Caki2 (cell line): ENCODE measurements at regions not wholly inside any gene's neighbourhood (a gene's known extent, or its start where the extent isn't known, plus 50 kb on each side); places are given as distances from the start of the nearest gene placed in this dataset.

Source experiments
- DNase-seq: peaks from one replicate; pipeline ENCODE4 v3.0.0-alpha.2; 2015; ENCODE audit warnings: low read depth
- in situ Hi-C: cut with HindIII; loops from 2 replicates; pipeline ENCODE4 v1.10.0; 2016; ENCODE audit warnings: low sequenced_read_pairs, low pct_unique_long_range_greater_than_20kb, mixed read lengths

GRCh38 chr11:127225619-127226018 lies 225.0 kb upstream of the KIRREL3 start:
- in situ Hi-C loops: no loop called here
- DNase-seq: no peak

- in situ Hi-C loops: no loop called here
- DNase-seq: no peak
These were observed 223.7 kb upstream of the KIRREL3 start for GRCh38 chr11:127224276-127224675.

- no peak for DNase-seq
- in situ Hi-C loops: no loop called here
These were observed 223.1 kb upstream of the KIRREL3 start for GRCh38 chr11:127223633-127224032.

GRCh38 chr11:127223026-127223425 lies 222.5 kb upstream of the KIRREL3 start:
- no peak for DNase-seq
- in situ Hi-C loops: no loop called here

GRCh38 chr11:127219704-127220103 lies 219.1 kb upstream of the KIRREL3 start:
- no peak for DNase-seq
- in situ Hi-C loops: no loop called here

- DNase-seq: no peak
- in situ Hi-C loops: no loop called here
These were observed 217.7 kb upstream of the KIRREL3 start for GRCh38 chr11:127218275-127218608.

- in situ Hi-C loops: no loop called here
These were observed 217.1 kb upstream of the KIRREL3 start for GRCh38 chr11:127217452-127218274.

GRCh38 chr11:127205688-127206217 lies 205.2 kb upstream of the KIRREL3 start:
- in situ Hi-C loops: no loop called here
- DNase-seq: no peak

More at GRCh38 chr11:127217452-127218274, 217.1 kb upstream of the KIRREL3 start:
- no peak for DNase-seq

GRCh38 chr11:127203490-127203889 lies 202.9 kb upstream of the KIRREL3 start:
- in situ Hi-C loops: no loop called here
- no peak for DNase-seq

- DNase-seq: no peak
- in situ Hi-C loops: no loop called here
These were observed 201.5 kb upstream of the KIRREL3 start for GRCh38 chr11:127202105-127202504.

GRCh38 chr11:127199306-127199801 lies 198.8 kb upstream of the KIRREL3 start:
- DNase-seq: no peak
- in situ Hi-C loops: no loop called here

GRCh38 chr11:127195501-127196120 lies 195.0 kb upstream of the KIRREL3 start:
- DNase-seq: no peak
- in situ Hi-C loops: no loop called here

- DNase-seq: no peak
- in situ Hi-C loops: no loop called here
These were observed 194.0 kb upstream of the KIRREL3 start for GRCh38 chr11:127194521-127194920.

GRCh38 chr11:127193950-127194349 lies 193.4 kb upstream of the KIRREL3 start:
- no peak for DNase-seq
- in situ Hi-C loops: no loop called here

- in situ Hi-C loops: no loop called here
- DNase-seq: no peak
These were observed 191.1 kb upstream of the KIRREL3 start for GRCh38 chr11:127191689-127192088.

GRCh38 chr11:127191261-127191660 lies 190.7 kb upstream of the KIRREL3 start:
- in situ Hi-C loops: no loop called here
- DNase-seq: no peak

GRCh38 chr11:127182586-127183203 lies 182.1 kb upstream of the KIRREL3 start:
- no peak for DNase-seq
- in situ Hi-C loops: no loop called here

GRCh38 chr11:127157225-127157624 lies 156.7 kb upstream of the KIRREL3 start:
- in situ Hi-C loops: no loop called here
- DNase-seq: no peak

GRCh38 chr11:127149410-127149809 lies 148.8 kb upstream of the KIRREL3 start:
- in situ Hi-C loops: no loop called here
- no peak for DNase-seq
